HEK293T (cell line): ENCODE measurements at regions not wholly inside any gene's neighbourhood (a gene's known extent, or its start where the extent isn't known, plus 50 kb on each side); places are given as distances from the start of the nearest gene placed in this dataset.
"Not testable (repeated sequence)": the region's sequence is repeated elsewhere in the genome, so short reads cannot be mapped to it uniquely, and the experiment has no call there.

Source experiments
- ARNT ChIP-seq: fragments of 450-650 bp; IDR thresholded peaks from 2 replicates; pipeline ENCODE4 v1.6.1; 2017; ENCODE audit warnings: mild to moderate bottlenecking
- BHLHE40 ChIP-seq: fragments of 450-650 bp; IDR thresholded peaks from 2 replicates; pipeline ENCODE4 v1.6.1; 2016; ENCODE audit warnings: mild to moderate bottlenecking, moderate library complexity, borderline replicate concordance
- ELF4 ChIP-seq: fragments of 450-650 bp; IDR thresholded peaks from 2 replicates; pipeline ENCODE4 v1.6.1; 2017; ENCODE audit warnings: antibody characterized with exemption
- FOXA1 ChIP-seq: fragments of 450-650 bp; IDR thresholded peaks from 2 replicates; pipeline ENCODE4 v1.6.1; 2016; ENCODE audit warnings: mild to moderate bottlenecking
- FOXM1 ChIP-seq: fragments of 450-650 bp; IDR thresholded peaks from 2 replicates; pipeline ENCODE4 v1.6.1; 2017; ENCODE audit warnings: mild to moderate bottlenecking, borderline replicate concordance
- L3MBTL2 ChIP-seq: fragments of 450-650 bp; conservative IDR thresholded peaks from 2 replicates; pipeline ENCODE4 v1.6.1; 2016; ENCODE audit warnings: mild to moderate bottlenecking
- NFRKB ChIP-seq: fragments of 450-650 bp; IDR thresholded peaks from 2 replicates; pipeline ENCODE4 v1.6.1; 2016; ENCODE audit warnings: mild to moderate bottlenecking, moderate library complexity
- PKNOX1 ChIP-seq: fragments of 450-650 bp; IDR thresholded peaks from 2 replicates; pipeline ENCODE4 v1.6.1; 2016
- SP1 ChIP-seq: fragments of 450-650 bp; IDR thresholded peaks from 2 replicates; pipeline ENCODE4 v1.6.1; 2017
- SUZ12 ChIP-seq: fragments of 450-650 bp; IDR thresholded peaks from 2 replicates; pipeline ENCODE4 v1.6.1; 2016; ENCODE audit warnings: mild to moderate bottlenecking
- TARDBP ChIP-seq: fragments of 450-650 bp; IDR thresholded peaks from 2 replicates; pipeline ENCODE4 v1.6.1; 2016
- ZNF384 ChIP-seq: fragments of 450-650 bp; IDR thresholded peaks from 2 replicates; pipeline ENCODE4 v1.6.1; 2016

GRCh38 chr14:105764254-105764901 is 238.0 kb downstream of the TMEM121 start:
- not testable (repeated sequence) for TF ChIP-seq SUZ12, ELF4, TARDBP, FOXM1, ARNT, SP1, BHLHE40, PKNOX1, NFRKB, ZNF384, L3MBTL2, FOXA1
